ENCODE measurements at regions not wholly inside any gene's neighbourhood (a gene's known extent, or its start where the extent isn't known, plus 50 kb on each side); places are given as distances from the start of the nearest gene placed in this dataset.
"Not testable (repeated sequence)": the region's sequence is repeated elsewhere in the genome, so short reads cannot be mapped to it uniquely, and the experiment has no call there.

GRCh38 chr5:51632793-51633192, 249.5 kb downstream of the ISL1 start:
- no peaks in the 10 kb centered on the region for H3K79me2 ChIP-seq (ENCODE audit: low read length)
- H4K20me1 ChIP-seq (ENCODE audit: insufficient read depth, low read length): no peaks in the 10 kb centered on the region
- H2AFZ ChIP-seq (ENCODE audit: low read length): no peak overlapping the region
- H3K4me1 ChIP-seq (ENCODE audit: low read length): no peaks in the 10 kb centered on the region
- no peaks in the 10 kb centered on the region for H3K27me3 ChIP-seq (replicated peaks; ENCODE audit: insufficient read depth, low read length)
- no peak for TF ChIP-seq EZH2phosphoT487 (IDR thresholded peaks at IDR 0.05; ENCODE audit: low read length)
- no peak overlapping the region for H3K4me2 ChIP-seq (ENCODE audit: low read depth, low read length)
- no peaks in the 10 kb centered on the region for H3K36me3 ChIP-seq (replicated peaks; ENCODE audit: insufficient read depth, low read length)
- no peak overlapping the region for H3K4me3 ChIP-seq (ENCODE audit: low read length)
- H3K27ac ChIP-seq (ENCODE audit: low read length): no peak overlapping the region
- no peak overlapping the region for H3K9ac ChIP-seq (ENCODE audit: low read length)
- no peaks in the 10 kb centered on the region for H3K9me3 ChIP-seq (replicated peaks; ENCODE audit: insufficient read depth, low read length)
- no peak for DNase-seq
- H3F3A ChIP-seq (ENCODE audit: insufficient read depth, low read length): no peaks in the 10 kb centered on the region; the same call in 1 of the 2 replicates
- no peaks in the 10 kb centered on the region; the same call in 1 of the 2 replicates for H3K9me2 ChIP-seq (replicated peaks; ENCODE audit: insufficient read depth, low read length)

GRCh38 chr5:51636973-51637372, 253.7 kb downstream of the ISL1 start:
- H3F3A ChIP-seq (ENCODE audit: insufficient read depth, low read length); H4K20me1 ChIP-seq (ENCODE audit: insufficient read depth, low read length); H3K4me3 ChIP-seq (ENCODE audit: low read length); H3K9me2 ChIP-seq (replicated peaks; ENCODE audit: insufficient read depth, low read length); H3K4me2 ChIP-seq (ENCODE audit: low read depth, low read length); H3K79me2 ChIP-seq (ENCODE audit: low read length); H3K36me3 ChIP-seq (replicated peaks; ENCODE audit: insufficient read depth, low read length); H3K27me3 ChIP-seq (replicated peaks; ENCODE audit: insufficient read depth, low read length); DNase-seq; H3K4me1 ChIP-seq (ENCODE audit: low read length); H3K27ac ChIP-seq (ENCODE audit: low read length); H3K9me3 ChIP-seq (replicated peaks; ENCODE audit: insufficient read depth, low read length); H3K9ac ChIP-seq (ENCODE audit: low read length); H2AFZ ChIP-seq (ENCODE audit: low read length): not testable (repeated sequence)

DNA sequence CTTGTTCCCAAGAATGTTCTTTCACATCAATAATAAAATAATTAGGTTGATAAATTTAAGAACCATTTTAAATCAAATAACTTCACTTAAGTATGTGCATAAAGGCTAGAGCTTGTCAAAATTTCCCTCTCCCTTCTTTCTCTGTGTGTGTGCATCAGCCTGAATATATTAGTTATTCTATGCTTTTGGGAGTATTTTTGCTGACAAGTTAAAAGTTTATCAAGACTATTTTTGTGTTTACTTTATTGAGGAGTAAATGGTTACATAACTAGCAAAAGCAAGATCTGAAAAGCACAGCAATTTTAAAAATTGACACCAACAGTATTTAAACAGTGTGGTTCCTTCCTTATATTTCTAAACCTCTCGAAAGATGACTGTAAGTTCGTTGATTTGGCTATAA, 261.7 kb downstream of the ISL1 start:
- Histone ChIP-seq H3K9me2 (replicated peaks; ENCODE audit: insufficient read depth, low read length) (no peaks in the 10 kb centered on the region), H4K20me1 (ENCODE audit: insufficient read depth, low read length) (no peaks in the 10 kb centered on the region), H3K4me1 (ENCODE audit: low read length) (no peaks in the 10 kb centered on the region), H3K27ac (ENCODE audit: low read length) (no peak overlapping the region), H3K4me2 (ENCODE audit: low read depth, low read length) (no peak overlapping the region), H3K79me2 (ENCODE audit: low read length) (no peaks in the 10 kb centered on the region), H3K9ac (ENCODE audit: low read length) (no peak overlapping the region), H3F3A (ENCODE audit: insufficient read depth, low read length) (no peaks in the 10 kb centered on the region), H3K9me3 (replicated peaks; ENCODE audit: insufficient read depth, low read length) (no peaks in the 10 kb centered on the region; the same call in 1 of the 2 replicates), H3K27me3 (replicated peaks; ENCODE audit: insufficient read depth, low read length) (no peaks in the 10 kb centered on the region), H2AFZ (ENCODE audit: low read length) (no peak overlapping the region), H3K36me3 (replicated peaks; ENCODE audit: insufficient read depth, low read length) (no peaks in the 10 kb centered on the region), H3K4me3 (ENCODE audit: low read length) (no peak overlapping the region)
- no peak for TF ChIP-seq EZH2phosphoT487 (IDR thresholded peaks at IDR 0.05; ENCODE audit: low read length)
- TF ChIP-seq EZH2 (optimal IDR thresholded peaks at IDR 0.05; ENCODE audit: low read depth, low read length): no peak
- no peak for TF ChIP-seq CTCF (IDR thresholded peaks at IDR 0.05; ENCODE audit: low read length)
- DNase-seq: no peak

GRCh38 chr5:51646482-51646881, 263.2 kb downstream of the ISL1 start:
- no peaks in the 10 kb centered on the region for H3K27me3 ChIP-seq (replicated peaks; ENCODE audit: insufficient read depth, low read length)
- H3K36me3 ChIP-seq (replicated peaks; ENCODE audit: insufficient read depth, low read length): no peaks in the 10 kb centered on the region
- H3F3A ChIP-seq (ENCODE audit: insufficient read depth, low read length): no peaks in the 10 kb centered on the region
- H3K9me2 ChIP-seq (replicated peaks; ENCODE audit: insufficient read depth, low read length): no peaks in the 10 kb centered on the region
- no peaks in the 10 kb centered on the region for H4K20me1 ChIP-seq (ENCODE audit: insufficient read depth, low read length)
- H3K9ac ChIP-seq (ENCODE audit: low read length): no peak overlapping the region
- no peaks in the 10 kb centered on the region for H3K79me2 ChIP-seq (ENCODE audit: low read length)
- H3K4me2 ChIP-seq (ENCODE audit: low read depth, low read length): no peak overlapping the region
- no peak overlapping the region for H2AFZ ChIP-seq (ENCODE audit: low read length)
- H3K4me1 ChIP-seq (ENCODE audit: low read length): 0 out of 2 replicates have a peak, but pooled peaks cover 5% of the 10 kb centered on the region
- DNase-seq: no peak
- no peak overlapping the region for H3K4me3 ChIP-seq (ENCODE audit: low read length)
- no peaks in the 10 kb centered on the region; the same call in 1 of the 2 replicates for H3K9me3 ChIP-seq (replicated peaks; ENCODE audit: insufficient read depth, low read length)
- no peak for TF ChIP-seq EZH2 (optimal IDR thresholded peaks at IDR 0.05; ENCODE audit: low read depth, low read length)
- no peak for TF ChIP-seq CTCF (IDR thresholded peaks at IDR 0.05; ENCODE audit: low read length)
- TF ChIP-seq EZH2phosphoT487 (IDR thresholded peaks at IDR 0.05; ENCODE audit: low read length): no peak
- H3K27ac ChIP-seq (ENCODE audit: low read length): no peak overlapping the region
